ENCODE measurements at regions not wholly inside any gene's neighbourhood (a gene's known extent, or its start where the extent isn't known, plus 50 kb on each side); places are given as distances from the start of the nearest gene placed in this dataset.

DNA sequence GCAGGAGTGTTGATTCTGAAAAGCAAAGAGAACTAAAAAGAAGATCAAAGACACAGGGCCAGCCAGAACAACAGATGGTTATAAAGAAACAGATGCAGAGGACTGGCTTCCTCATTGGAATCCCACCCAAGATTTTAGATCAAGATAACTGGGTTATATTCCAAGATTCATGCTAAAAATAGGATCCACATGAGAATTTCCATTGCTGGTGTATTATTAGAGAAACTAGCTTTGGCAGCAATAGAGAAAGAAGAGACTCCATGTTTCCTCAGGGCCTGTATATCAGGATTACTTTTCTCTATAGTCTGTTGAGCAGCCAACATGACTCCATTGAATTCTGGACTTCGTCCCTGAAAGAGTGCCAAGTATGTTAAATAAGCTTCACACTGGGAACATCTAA lies 367.3 kb downstream of the TUSC1 start (continued):
- TF ChIP-seq, protein P1, sequence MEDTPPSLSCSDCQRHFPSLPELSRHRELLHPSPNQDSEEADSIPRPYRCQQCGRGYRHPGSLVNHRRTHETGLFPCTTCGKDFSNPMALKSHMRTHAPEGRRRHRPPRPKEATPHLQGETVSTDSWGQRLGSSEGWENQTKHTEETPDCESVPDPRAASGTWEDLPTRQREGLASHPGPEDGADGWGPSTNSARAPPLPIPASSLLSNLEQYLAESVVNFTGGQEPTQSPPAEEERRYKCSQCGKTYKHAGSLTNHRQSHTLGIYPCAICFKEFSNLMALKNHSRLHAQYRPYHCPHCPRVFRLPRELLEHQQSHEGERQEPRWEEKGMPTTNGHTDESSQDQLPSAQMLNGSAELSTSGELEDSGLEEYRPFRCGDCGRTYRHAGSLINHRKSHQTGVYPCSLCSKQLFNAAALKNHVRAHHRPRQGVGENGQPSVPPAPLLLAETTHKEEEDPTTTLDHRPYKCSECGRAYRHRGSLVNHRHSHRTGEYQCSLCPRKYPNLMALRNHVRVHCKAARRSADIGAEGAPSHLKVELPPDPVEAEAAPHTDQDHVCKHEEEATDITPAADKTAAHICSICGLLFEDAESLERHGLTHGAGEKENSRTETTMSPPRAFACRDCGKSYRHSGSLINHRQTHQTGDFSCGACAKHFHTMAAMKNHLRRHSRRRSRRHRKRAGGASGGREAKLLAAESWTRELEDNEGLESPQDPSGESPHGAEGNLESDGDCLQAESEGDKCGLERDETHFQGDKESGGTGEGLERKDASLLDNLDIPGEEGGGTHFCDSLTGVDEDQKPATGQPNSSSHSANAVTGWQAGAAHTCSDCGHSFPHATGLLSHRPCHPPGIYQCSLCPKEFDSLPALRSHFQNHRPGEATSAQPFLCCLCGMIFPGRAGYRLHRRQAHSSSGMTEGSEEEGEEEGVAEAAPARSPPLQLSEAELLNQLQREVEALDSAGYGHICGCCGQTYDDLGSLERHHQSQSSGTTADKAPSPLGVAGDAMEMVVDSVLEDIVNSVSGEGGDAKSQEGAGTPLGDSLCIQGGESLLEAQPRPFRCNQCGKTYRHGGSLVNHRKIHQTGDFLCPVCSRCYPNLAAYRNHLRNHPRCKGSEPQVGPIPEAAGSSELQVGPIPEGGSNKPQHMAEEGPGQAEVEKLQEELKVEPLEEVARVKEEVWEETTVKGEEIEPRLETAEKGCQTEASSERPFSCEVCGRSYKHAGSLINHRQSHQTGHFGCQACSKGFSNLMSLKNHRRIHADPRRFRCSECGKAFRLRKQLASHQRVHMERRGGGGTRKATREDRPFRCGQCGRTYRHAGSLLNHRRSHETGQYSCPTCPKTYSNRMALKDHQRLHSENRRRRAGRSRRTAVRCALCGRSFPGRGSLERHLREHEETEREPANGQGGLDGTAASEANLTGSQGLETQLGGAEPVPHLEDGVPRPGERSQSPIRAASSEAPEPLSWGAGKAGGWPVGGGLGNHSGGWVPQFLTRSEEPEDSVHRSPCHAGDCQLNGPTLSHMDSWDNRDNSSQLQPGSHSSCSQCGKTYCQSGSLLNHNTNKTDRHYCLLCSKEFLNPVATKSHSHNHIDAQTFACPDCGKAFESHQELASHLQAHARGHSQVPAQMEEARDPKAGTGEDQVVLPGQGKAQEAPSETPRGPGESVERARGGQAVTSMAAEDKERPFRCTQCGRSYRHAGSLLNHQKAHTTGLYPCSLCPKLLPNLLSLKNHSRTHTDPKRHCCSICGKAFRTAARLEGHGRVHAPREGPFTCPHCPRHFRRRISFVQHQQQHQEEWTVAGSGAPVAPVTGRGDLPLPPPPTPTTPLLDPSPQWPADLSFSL (CRISPR knock-in tag; IDR thresholded peaks at IDR 0.05), result no peak

DNA sequence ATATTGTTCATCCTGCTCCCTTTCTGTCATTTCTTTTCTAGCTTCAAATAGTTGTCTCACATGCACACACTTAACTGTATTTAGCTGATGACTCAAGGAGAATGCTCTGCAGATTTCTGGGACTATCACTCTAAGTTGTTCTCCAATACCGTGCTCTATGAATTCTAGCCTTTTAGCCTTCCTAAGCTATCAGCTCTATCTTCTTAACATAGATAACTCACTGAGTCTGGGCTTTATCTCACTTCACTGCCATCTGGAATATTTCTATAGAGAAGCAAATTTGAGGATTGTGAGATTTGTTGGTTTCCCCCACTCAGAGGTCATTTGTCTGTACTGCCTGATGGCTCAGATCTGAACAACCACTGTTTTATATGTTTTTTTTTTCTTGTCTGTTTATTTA lies 369.7 kb downstream of the TUSC1 start:
- intact Hi-C loops (cut with micrococcal nuclease; ENCODE audit: unreplicated experiment), result no loop called here
- Histone ChIP-seq H3K79me2 (ENCODE audit: insufficient read depth, low read length) (no peaks in the 10 kb centered on the region), H3K27ac (ENCODE audit: extremely low read length, insufficient read depth, low read length) (no peak overlapping the region), H4K20me1 (ENCODE audit: insufficient read depth, low read length) (no peaks in the 10 kb centered on the region), H3K4me2 (ENCODE audit: low read depth, low read length) (no peak overlapping the region), H3K4me1 (ENCODE audit: insufficient read depth, low read length) (no peaks in the 10 kb centered on the region), H3K36me3 (replicated peaks in 1 of 2; ENCODE audit: control insufficient read depth in 1 of 2, insufficient read depth in 2 of 2, low read length in 2 of 2) (no peaks in the 10 kb centered on the region), H3K9ac (ENCODE audit: insufficient read depth, low read depth, low read length) (no peak overlapping the region), H3K4me3 (replicated peaks in 1 of 3; ENCODE audit: insufficient read depth in 1 of 3, low read depth in 2 of 3, low read length in 3 of 3) (no peak overlapping the region), H3K27me3 (ENCODE audit: control insufficient read depth in 1 of 2, insufficient read depth in 2 of 2, low read length in 2 of 2) (no peaks in the 10 kb centered on the region; a peak in 1 of 5 replicates), H2AFZ (ENCODE audit: low read length) (no peak overlapping the region), H3K9me3 (ENCODE audit: low read length) (peaks cover 53% of the 10 kb centered on the region)
- FAIRE-seq (no peak), ATAC-seq (no peak), DNase-seq (ENCODE audit: low spot score) (no peak)
- TF ChIP-seq NONO (IDR thresholded peaks at IDR 0.05) (no peak), NONO (CRISPR knock-in tag; conservative IDR thresholded peaks at IDR 0.05) (no peak), NFYC (CRISPR knock-in tag; IDR thresholded peaks at IDR 0.05) (no peak), KDM5A (IDR thresholded peaks at IDR 0.05; ENCODE audit: borderline replicate concordance, low read length) (no peak), CC2D1A (CRISPR knock-in tag; IDR thresholded peaks at IDR 0.05) (no peak), ZBTB38 (CRISPR knock-in tag; IDR thresholded peaks at IDR 0.05) (no peak), TGIF2 (CRISPR knock-in tag; IDR thresholded peaks at IDR 0.05) (no peak), TAF15 (IDR thresholded peaks at IDR 0.05; ENCODE audit: low read depth, low read length, poor library complexity, severe bottlenecking) (no peak), ZNF547 (CRISPR knock-in tag; IDR thresholded peaks at IDR 0.05) (no peak), SKI (IDR thresholded peaks at IDR 0.05; ENCODE audit: partially characterized antibody) (no peak), RBFOX2 (IDR thresholded peaks at IDR 0.05; ENCODE audit: low read depth, low read length) (no peak), PLRG1 (conservative IDR thresholded peaks at IDR 0.05) (no peak)
- ChIA-PET CTCF (ENCODE audit: low intra/inter-chr PET ratio, low total read pairs) (no interaction called here), POLR2A (no interaction called here)
- BruUV-seq (replicated peaks), result no TSS peak
- 0% methylated on average over 1 of the region's 1 CpG for WGBS (ENCODE audit: low lambda C conversion rate)
- in situ Hi-C loops (cut with HindIII; ENCODE audit: extremely low pct_ligation_motif_present, low pct_unique_long_range_greater_than_20kb), result no loop called here

Data from HepG2 (cell line).